ENCODE measurements at regions not wholly inside any gene's neighbourhood (a gene's known extent, or its start where the extent isn't known, plus 50 kb on each side); places are given as distances from the start of the nearest gene placed in this dataset.
"Not testable (repeated sequence)": the region's sequence is repeated elsewhere in the genome, so short reads cannot be mapped to it uniquely, and the experiment has no call there.

- TF ChIP-seq LEF1 (IDR thresholded peaks at IDR 0.05; ENCODE audit: borderline replicate concordance): no peak
- TF ChIP-seq L3MBTL2 (conservative IDR thresholded peaks at IDR 0.05): no peak
- TF ChIP-seq ARNT (IDR thresholded peaks at IDR 0.05): no peak
- TF ChIP-seq ELF4 (IDR thresholded peaks at IDR 0.05): no peak
- TF ChIP-seq CTBP1 (IDR thresholded peaks at IDR 0.05; ENCODE audit: borderline replicate concordance): no peak
- no peak for TF ChIP-seq NFRKB (IDR thresholded peaks at IDR 0.05)
- no peak for TF ChIP-seq FOXK2 (IDR thresholded peaks at IDR 0.05)
- TF ChIP-seq SUZ12 (IDR thresholded peaks at IDR 0.05): no peak
- no peak for TF ChIP-seq ZNF384 (IDR thresholded peaks at IDR 0.05)
- no peak for TF ChIP-seq PKNOX1 (IDR thresholded peaks at IDR 0.05)
- no peak for TF ChIP-seq BHLHE40 (IDR thresholded peaks at IDR 0.05; ENCODE audit: borderline replicate concordance)
- TF ChIP-seq TARDBP (IDR thresholded peaks at IDR 0.05): no peak
- TF ChIP-seq FOXM1 (IDR thresholded peaks at IDR 0.05; ENCODE audit: borderline replicate concordance): no peak
- TF ChIP-seq SP1 (IDR thresholded peaks at IDR 0.05): no peak
- TF ChIP-seq FOXA1 (IDR thresholded peaks at IDR 0.05): no peak
- TF ChIP-seq HDGF (IDR thresholded peaks at IDR 0.05; ENCODE audit: borderline replicate concordance): no peak
- no peak for DNase-seq (ENCODE audit: extremely low spot score)
- CTCF ChIA-PET: no interaction called here
These were observed 1522.6 kb downstream of the FAM181B start for GRCh38 chr11:81211050-81211449.

GRCh38 chr11:81207421-81208054 is 1526.1 kb downstream of the FAM181B start:
- DNase-seq (ENCODE audit: extremely low spot score): no peak
- no peak for TF ChIP-seq SP1 (IDR thresholded peaks at IDR 0.05)
- TF ChIP-seq TARDBP (IDR thresholded peaks at IDR 0.05): no peak
- TF ChIP-seq CTBP1 (IDR thresholded peaks at IDR 0.05; ENCODE audit: borderline replicate concordance): no peak
- TF ChIP-seq FOXA1 (IDR thresholded peaks at IDR 0.05): no peak
- TF ChIP-seq NFRKB (IDR thresholded peaks at IDR 0.05): no peak
- no peak for TF ChIP-seq HDGF (IDR thresholded peaks at IDR 0.05; ENCODE audit: borderline replicate concordance)
- TF ChIP-seq FOXM1 (IDR thresholded peaks at IDR 0.05; ENCODE audit: borderline replicate concordance): no peak
- no peak for TF ChIP-seq L3MBTL2 (conservative IDR thresholded peaks at IDR 0.05)
- no peak for TF ChIP-seq LEF1 (IDR thresholded peaks at IDR 0.05; ENCODE audit: borderline replicate concordance)
- TF ChIP-seq BHLHE40 (IDR thresholded peaks at IDR 0.05; ENCODE audit: borderline replicate concordance): no peak
- no peak for TF ChIP-seq PKNOX1 (IDR thresholded peaks at IDR 0.05)
- no peak for TF ChIP-seq ARNT (IDR thresholded peaks at IDR 0.05)
- no peak for TF ChIP-seq ELF4 (IDR thresholded peaks at IDR 0.05)
- no peak for TF ChIP-seq FOXK2 (IDR thresholded peaks at IDR 0.05)
- no peak for TF ChIP-seq ZNF384 (IDR thresholded peaks at IDR 0.05)
- no peak for TF ChIP-seq SUZ12 (IDR thresholded peaks at IDR 0.05)
- CTCF ChIA-PET: no interaction called here
- POLR2A ChIA-PET: no interaction called here

More at GRCh38 chr11:81211050-81211449, 1522.6 kb downstream of the FAM181B start:
- POLR2A ChIA-PET: no interaction called here

- no peak for DNase-seq (ENCODE audit: extremely low spot score)
- POLR2A ChIA-PET: interaction anchor here (0.7 kb wide), 1 partner anchor 1729 kb away, joined by 5 read pairs; no protein-coding TSS in a partner anchor
- CTCF ChIA-PET: no interaction called here
- TF ChIP-seq ELF4 (IDR thresholded peaks at IDR 0.05) (no peak), SUZ12 (IDR thresholded peaks at IDR 0.05) (no peak), FOXA1 (IDR thresholded peaks at IDR 0.05) (no peak), ARNT (IDR thresholded peaks at IDR 0.05) (no peak), L3MBTL2 (conservative IDR thresholded peaks at IDR 0.05) (no peak), BHLHE40 (IDR thresholded peaks at IDR 0.05; ENCODE audit: borderline replicate concordance) (no peak), PKNOX1 (IDR thresholded peaks at IDR 0.05) (no peak), CTBP1 (IDR thresholded peaks at IDR 0.05; ENCODE audit: borderline replicate concordance) (no peak), FOXM1 (IDR thresholded peaks at IDR 0.05; ENCODE audit: borderline replicate concordance) (no peak), LEF1 (IDR thresholded peaks at IDR 0.05; ENCODE audit: borderline replicate concordance) (no peak), TARDBP (IDR thresholded peaks at IDR 0.05) (no peak), NFRKB (IDR thresholded peaks at IDR 0.05) (no peak), ZNF384 (IDR thresholded peaks at IDR 0.05) (no peak), SP1 (IDR thresholded peaks at IDR 0.05) (no peak), HDGF (IDR thresholded peaks at IDR 0.05; ENCODE audit: borderline replicate concordance) (no peak), FOXK2 (IDR thresholded peaks at IDR 0.05) (no peak)
These were observed 1529.8 kb downstream of the FAM181B start for GRCh38 chr11:81203876-81204275.

GRCh38 chr11:81197396-81197795 is 1536.3 kb downstream of the FAM181B start:
- ChIA-PET POLR2A (no interaction called here), CTCF (no interaction called here)
- DNase-seq (ENCODE audit: extremely low spot score): no peak
- no peak for TF ChIP-seq ARNT (IDR thresholded peaks at IDR 0.05)
- no peak for TF ChIP-seq ELF4 (IDR thresholded peaks at IDR 0.05)

- POLR2A ChIA-PET: no interaction called here
- CTCF ChIA-PET: no interaction called here
- DNase-seq (ENCODE audit: extremely low spot score): no peak
- no peak for TF ChIP-seq CTBP1 (IDR thresholded peaks at IDR 0.05; ENCODE audit: borderline replicate concordance)
- no peak for TF ChIP-seq L3MBTL2 (conservative IDR thresholded peaks at IDR 0.05)
- TF ChIP-seq HDGF (IDR thresholded peaks at IDR 0.05; ENCODE audit: borderline replicate concordance): no peak
- TF ChIP-seq SP1 (IDR thresholded peaks at IDR 0.05): no peak
- no peak for TF ChIP-seq NFRKB (IDR thresholded peaks at IDR 0.05)
These were observed 1541.1 kb downstream of the FAM181B start for GRCh38 chr11:81192516-81192915.

GRCh38 chr11:81190546-81190945 is 1543.1 kb downstream of the FAM181B start:
- POLR2A ChIA-PET: no interaction called here
- TF ChIP-seq NFRKB (IDR thresholded peaks at IDR 0.05): no peak
- CTCF ChIA-PET: no interaction called here
- DNase-seq (ENCODE audit: extremely low spot score): no peak

GRCh38 chr11:81187033-81187432 is 1546.6 kb downstream of the FAM181B start:
- POLR2A ChIA-PET; CTCF ChIA-PET; DNase-seq (ENCODE audit: extremely low spot score): not testable (repeated sequence)
